Small intestine (tissue), 7 donors: ENCODE measurements at regions not wholly inside any gene's neighbourhood (a gene's known extent, or its start where the extent isn't known, plus 50 kb on each side); places are given as distances from the start of the nearest gene placed in this dataset.

ENCODE experiments used
- DNase-seq, 2 donors: peaks; one replicate each; pipeline versions ENCODE4 v3.0.0 to v3.0.0-alpha.2; 2013
- FAIRE-seq: peaks from 2 replicates; lab custom pipeline; 2012; peaks lifted over from hg19 to GRCh38; lab: Jason Lieb, UNC
- H3K27ac ChIP-seq, 3 donors: one replicate each; pipeline ENCODE4 v1.5.1; 2013; ENCODE audit warnings: low read length in 2 of 3, mild to moderate bottlenecking in 2 of 3, control low read depth in 1 of 3, inconsistent platforms in 1 of 3, low read depth in 1 of 3, moderate library complexity in 1 of 3
- H3K27me3 ChIP-seq, 3 donors: one replicate each; pipeline ENCODE4 v1.6.1; 2013; ENCODE audit warnings: low read length in 3 of 3, inconsistent platforms in 1 of 3; ENCODE audit not compliant: control insufficient read depth in 3 of 3, insufficient read depth in 3 of 3
- H3K36me3 ChIP-seq, 3 donors: one replicate each; pipeline ENCODE4 v1.6.1; 2013; ENCODE audit warnings: low read length in 3 of 3, inconsistent platforms in 1 of 3, low read depth in 1 of 3, mild to moderate bottlenecking in 1 of 3, moderate library complexity in 1 of 3; ENCODE audit not compliant: control insufficient read depth in 3 of 3, insufficient read depth in 2 of 3
- H3K4me1 ChIP-seq, 3 donors: one replicate each; pipeline ENCODE4 v1.6.1; 2013; ENCODE audit warnings: low read length in 2 of 3, inconsistent platforms in 1 of 3, low read depth in 1 of 3, mild to moderate bottlenecking in 1 of 3, moderate library complexity in 1 of 3; ENCODE audit not compliant: control insufficient read depth in 3 of 3, insufficient read depth in 2 of 3
- H3K4me3 ChIP-seq, 3 donors: one replicate each; pipeline ENCODE4 v1.5.1; 2013; ENCODE audit warnings: low read length in 3 of 3, control low read depth in 1 of 3, inconsistent platforms in 1 of 3, low read depth in 1 of 3, mild to moderate bottlenecking in 1 of 3, moderate library complexity in 1 of 3
- H3K9me3 ChIP-seq, 2 donors: one replicate each; pipeline ENCODE4 v1.6.1; 2013; ENCODE audit warnings: low read depth in 1 of 2, low read length in 1 of 2; ENCODE audit not compliant: control insufficient read depth in 2 of 2, insufficient read depth in 1 of 2
- WGBS, 3 donors: extraction: QIAGEN DNeasy Blood & Tissue Kit; methylation state at CpG; one replicate each; pipeline ENCODE4 v1.1.7; 2013; 5-methylcytosine and 5-hydroxymethylcytosine counted together
- donor health status: healthy with polysubstance abuse.
- donor health status: control.
- donor health status: control.
- donor health status: Bipolar disorder and iron deficiency.
- donor health status: healthy.

GRCh38 chr4:24282446-24282845 is 301.9 kb downstream of the DHX15 start:
- H3K4me3 ChIP-seq: no peak overlapping the region
- H3K27ac ChIP-seq: no peak overlapping the region
- FAIRE-seq: no peak
- 77 to 84% (median 84%) methylated on average over 5 of the region's 5 CpGs for WGBS, 3 donors
- DNase-seq: no peak
- no peaks in the 10 kb centered on the region for H3K27me3 ChIP-seq
- no peaks in the 10 kb centered on the region for H3K4me1 ChIP-seq
- no peaks in the 10 kb centered on the region for H3K9me3 ChIP-seq
- no peaks in the 10 kb centered on the region for H3K36me3 ChIP-seq

GRCh38 chr4:24279911-24280375 is 304.4 kb downstream of the DHX15 start:
- no peak for FAIRE-seq
- no peak for DNase-seq
- no peaks in the 10 kb centered on the region for H3K9me3 ChIP-seq
- no peaks in the 10 kb centered on the region for H3K27me3 ChIP-seq
- no peak overlapping the region for H3K4me3 ChIP-seq
- H3K36me3 ChIP-seq: no peaks in the 10 kb centered on the region
- H3K27ac ChIP-seq: no peak overlapping the region
- H3K4me1 ChIP-seq: no peaks in the 10 kb centered on the region
- WGBS, 3 donors: 33 to 56% (median 53%) methylated on average over 9 of the region's 9 CpGs

GRCh38 chr4:24279469-24279868 is 304.9 kb downstream of the DHX15 start:
- 76 to 86% (median 80%) methylated on average over 8 of the region's 8 CpGs for WGBS, 3 donors
- FAIRE-seq (no peak), DNase-seq (no peak)
- Histone ChIP-seq H3K36me3 (no peaks in the 10 kb centered on the region), H3K27ac (no peak overlapping the region), H3K4me1 (no peaks in the 10 kb centered on the region), H3K4me3 (no peak overlapping the region), H3K27me3 (no peaks in the 10 kb centered on the region), H3K9me3 (no peaks in the 10 kb centered on the region)

GRCh38 chr4:24278693-24279092 is 305.7 kb downstream of the DHX15 start:
- FAIRE-seq (no peak), DNase-seq (no peak)
- Histone ChIP-seq H3K36me3 (no peaks in the 10 kb centered on the region), H3K27ac (no peak overlapping the region), H3K4me1 (no peaks in the 10 kb centered on the region), H3K27me3 (no peaks in the 10 kb centered on the region), H3K4me3 (no peak overlapping the region), H3K9me3 (no peaks in the 10 kb centered on the region)
- 59 to 68% (median 63%) methylated on average over 4 of the region's 4 CpGs for WGBS, 3 donors

GRCh38 chr4:24274381-24274941 is 309.9 kb downstream of the DHX15 start:
- 76 to 86% (median 77%) methylated on average over 3 of the region's 3 CpGs for WGBS, 3 donors
- Histone ChIP-seq H3K36me3 (no peaks in the 10 kb centered on the region), H3K4me3 (no peak overlapping the region), H3K9me3 (no peaks in the 10 kb centered on the region), H3K27me3 (no peaks in the 10 kb centered on the region), H3K27ac (no peak overlapping the region), H3K4me1 (no peaks in the 10 kb centered on the region)
- DNase-seq (no peak), FAIRE-seq (no peak)

DNA sequence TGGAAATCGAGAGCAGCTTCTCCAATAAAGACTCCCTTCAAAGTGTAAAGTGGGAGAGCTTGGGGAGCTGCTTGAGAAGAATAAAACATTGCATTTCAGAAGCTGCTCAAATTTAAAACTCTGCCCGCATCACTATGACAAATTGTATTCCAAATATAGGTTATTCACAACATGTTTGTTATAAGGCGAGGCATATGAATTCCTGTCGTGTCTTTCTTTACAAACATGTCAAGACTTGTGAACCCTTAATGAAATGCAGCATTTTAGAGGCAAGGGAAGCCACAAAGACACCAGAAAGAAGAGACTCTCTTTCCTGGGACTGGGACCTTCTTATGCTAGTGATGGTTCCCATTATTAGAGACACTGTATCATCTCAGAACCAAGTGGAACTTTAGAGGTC is 311.2 kb downstream of the DHX15 start:
- DNase-seq: no peak
- no peaks in the 10 kb centered on the region for H3K36me3 ChIP-seq
- FAIRE-seq: no peak

GRCh38 chr4:24266951-24267722 is 317.2 kb downstream of the DHX15 start:
- FAIRE-seq: no peak
- WGBS, 3 donors: 74 to 79% (median 76%) methylated on average over 4 of the region's 4 CpGs
- Histone ChIP-seq H3K36me3 (no peaks in the 10 kb centered on the region), H3K9me3 (no peaks in the 10 kb centered on the region), H3K4me1 (no peaks in the 10 kb centered on the region), H3K27me3 (peaks cover 0 to 4% (median 0%) of the 10 kb centered on the region in 3 donors), H3K4me3 (no peak overlapping the region), H3K27ac (no peak overlapping the region)
- no peak for DNase-seq

More for the DNA sequence above, 311.2 kb downstream of the DHX15 start:
- no peaks in the 10 kb centered on the region for H3K9me3 ChIP-seq
- 75 to 86% (median 81%) methylated on average over 4 of the region's 4 CpGs for WGBS, 3 donors
- H3K27ac ChIP-seq: no peak overlapping the region
- H3K27me3 ChIP-seq: no peaks in the 10 kb centered on the region
- no peak overlapping the region for H3K4me3 ChIP-seq
- no peaks in the 10 kb centered on the region for H3K4me1 ChIP-seq

DNA sequence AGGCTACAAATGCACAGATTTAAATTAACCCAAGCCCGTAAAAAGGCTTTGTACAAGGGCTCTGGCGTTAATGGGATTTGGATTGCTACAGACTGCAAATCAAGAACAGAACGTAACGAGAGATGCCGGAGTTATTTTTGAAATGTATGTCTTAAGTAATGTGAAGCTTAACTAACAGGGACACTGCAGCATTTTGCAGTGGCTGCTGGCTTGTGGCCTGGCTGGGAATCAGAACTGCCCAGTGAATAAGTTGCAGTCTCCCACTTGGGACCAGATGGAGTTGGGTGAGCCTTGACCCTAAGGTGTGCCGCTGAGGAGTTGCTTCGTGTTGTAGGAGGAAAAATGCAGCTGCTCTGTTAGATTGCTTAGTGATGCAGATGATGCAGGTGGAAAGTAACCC is 318.4 kb downstream of the DHX15 start:
- WGBS, 3 donors: 82 to 84% (median 83%) methylated on average over 7 of the region's 7 CpGs
- FAIRE-seq (no peak), DNase-seq (no peak)

More for the DNA sequence above, 318.4 kb downstream of the DHX15 start:
- H3K27ac ChIP-seq: no peak overlapping the region
- H3K27me3 ChIP-seq: peaks cover 0 to 4% (median 0%) of the 10 kb centered on the region in 3 donors
- no peak overlapping the region for H3K4me3 ChIP-seq
- H3K4me1 ChIP-seq: no peaks in the 10 kb centered on the region
- H3K9me3 ChIP-seq: no peaks in the 10 kb centered on the region
- H3K36me3 ChIP-seq: no peaks in the 10 kb centered on the region
